ENCODE measurements at regions not wholly inside any gene's neighbourhood (a gene's known extent, or its start where the extent isn't known, plus 50 kb on each side); places are given as distances from the start of the nearest gene placed in this dataset.

- Histone ChIP-seq H3K9me3 (ENCODE audit: low read depth, low read length) (no peaks in the 10 kb centered on the region), H3K27ac (no peak overlapping the region), H3K36me3 (ENCODE audit: insufficient read depth, low read length) (no peaks in the 10 kb centered on the region), H3K9ac (ENCODE audit: insufficient read length) (no peak overlapping the region), H3K4me3 (no peak overlapping the region)
- no peak for TF ChIP-seq POLR2AphosphoS5 (IDR thresholded peaks at IDR 0.05; ENCODE audit: borderline replicate concordance, low read depth, low read length)
- no peak for TF ChIP-seq FOXP2 (optimal IDR thresholded peaks at IDR 0.05; ENCODE audit: control extremely low read depth, extremely low read length, insufficient read depth)
- TF ChIP-seq EZH2 (IDR thresholded peaks at IDR 0.05) = no peak
- no peak for DNase-seq (ENCODE audit: low read depth, low spot score)
Measured at GRCh38 chr4:27271555-27271954, 410.9 kb downstream of the STIM2 start.

- no peak overlapping the region for H3K9ac ChIP-seq (ENCODE audit: insufficient read length)
- no peak overlapping the region for H3K27ac ChIP-seq
- no peak for TF ChIP-seq EZH2 (IDR thresholded peaks at IDR 0.05)
- TF ChIP-seq FOXP2 (optimal IDR thresholded peaks at IDR 0.05; ENCODE audit: control extremely low read depth, extremely low read length, insufficient read depth) = no peak
- no peak for TF ChIP-seq POLR2AphosphoS5 (IDR thresholded peaks at IDR 0.05; ENCODE audit: borderline replicate concordance, low read depth, low read length)
- no peaks in the 10 kb centered on the region for H3K36me3 ChIP-seq (ENCODE audit: insufficient read depth, low read length)
- H3K9me3 ChIP-seq (ENCODE audit: low read depth, low read length) = no peaks in the 10 kb centered on the region
- no peak overlapping the region for H3K4me3 ChIP-seq
- no peak for DNase-seq (ENCODE audit: low read depth, low spot score)
Measured at GRCh38 chr4:27272217-27272616, 411.6 kb downstream of the STIM2 start.

GRCh38 chr4:27276307-27277073, 415.8 kb downstream of the STIM2 start:
- H3K4me3 ChIP-seq = no peak overlapping the region
- no peak overlapping the region for H3K27ac ChIP-seq
- TF ChIP-seq EZH2 (IDR thresholded peaks at IDR 0.05) (no peak), POLR2AphosphoS5 (IDR thresholded peaks at IDR 0.05; ENCODE audit: borderline replicate concordance, low read depth, low read length) (no peak), FOXP2 (optimal IDR thresholded peaks at IDR 0.05; ENCODE audit: control extremely low read depth, extremely low read length, insufficient read depth) (no peak)
- H3K36me3 ChIP-seq (ENCODE audit: insufficient read depth, low read length) = no peaks in the 10 kb centered on the region
- no peak overlapping the region for H3K9ac ChIP-seq (ENCODE audit: insufficient read length)
- H3K9me3 ChIP-seq (ENCODE audit: low read depth, low read length) = no peaks in the 10 kb centered on the region
- no peak for DNase-seq (ENCODE audit: low read depth, low spot score)

GRCh38 chr4:27278615-27279375, 418.2 kb downstream of the STIM2 start:
- Histone ChIP-seq H3K27ac (no peak overlapping the region), H3K36me3 (ENCODE audit: insufficient read depth, low read length) (no peaks in the 10 kb centered on the region), H3K9ac (ENCODE audit: insufficient read length) (no peak overlapping the region), H3K4me3 (no peak overlapping the region), H3K9me3 (ENCODE audit: low read depth, low read length) (no peaks in the 10 kb centered on the region)
- TF ChIP-seq FOXP2 (optimal IDR thresholded peaks at IDR 0.05; ENCODE audit: control extremely low read depth, extremely low read length, insufficient read depth) (no peak), EZH2 (IDR thresholded peaks at IDR 0.05) (no peak), POLR2AphosphoS5 (IDR thresholded peaks at IDR 0.05; ENCODE audit: borderline replicate concordance, low read depth, low read length) (no peak)
- no peak for DNase-seq (ENCODE audit: low read depth, low spot score)

- H3K27ac ChIP-seq = no peak overlapping the region
Measured at GRCh38 chr4:27288496-27288895, 427.9 kb downstream of the STIM2 start.

GRCh38 chr4:27289704-27290103, 429.1 kb downstream of the STIM2 start:
- DNase-seq (ENCODE audit: low read depth, low spot score) = no peak
- TF ChIP-seq POLR2AphosphoS5 (IDR thresholded peaks at IDR 0.05; ENCODE audit: borderline replicate concordance, low read depth, low read length) (no peak), EZH2 (IDR thresholded peaks at IDR 0.05) (no peak), FOXP2 (optimal IDR thresholded peaks at IDR 0.05; ENCODE audit: control extremely low read depth, extremely low read length, insufficient read depth) (no peak)
- Histone ChIP-seq H3K4me3 (no peak overlapping the region), H3K9ac (ENCODE audit: insufficient read length) (no peak overlapping the region), H3K36me3 (ENCODE audit: insufficient read depth, low read length) (no peaks in the 10 kb centered on the region), H3K27ac (no peak overlapping the region), H3K9me3 (ENCODE audit: low read depth, low read length) (no peaks in the 10 kb centered on the region)

More at GRCh38 chr4:27288496-27288895, 427.9 kb downstream of the STIM2 start:
- no peak overlapping the region for H3K9ac ChIP-seq (ENCODE audit: insufficient read length)
- DNase-seq (ENCODE audit: low read depth, low spot score) = no peak
- no peak overlapping the region for H3K4me3 ChIP-seq
- no peaks in the 10 kb centered on the region for H3K36me3 ChIP-seq (ENCODE audit: insufficient read depth, low read length)
- H3K9me3 ChIP-seq (ENCODE audit: low read depth, low read length) = no peaks in the 10 kb centered on the region
- TF ChIP-seq EZH2 (IDR thresholded peaks at IDR 0.05) (no peak), POLR2AphosphoS5 (IDR thresholded peaks at IDR 0.05; ENCODE audit: borderline replicate concordance, low read depth, low read length) (no peak), FOXP2 (optimal IDR thresholded peaks at IDR 0.05; ENCODE audit: control extremely low read depth, extremely low read length, insufficient read depth) (no peak)

- H3K27ac ChIP-seq = no peak overlapping the region
- H3K9me3 ChIP-seq (ENCODE audit: low read depth, low read length) = no peaks in the 10 kb centered on the region
- TF ChIP-seq FOXP2 (optimal IDR thresholded peaks at IDR 0.05; ENCODE audit: control extremely low read depth, extremely low read length, insufficient read depth) = no peak
- TF ChIP-seq EZH2 (IDR thresholded peaks at IDR 0.05) = no peak
- no peak for TF ChIP-seq POLR2AphosphoS5 (IDR thresholded peaks at IDR 0.05; ENCODE audit: borderline replicate concordance, low read depth, low read length)
- no peak for DNase-seq (ENCODE audit: low read depth, low spot score)
- H3K36me3 ChIP-seq (ENCODE audit: insufficient read depth, low read length) = no peaks in the 10 kb centered on the region
- H3K4me3 ChIP-seq = no peak overlapping the region
- no peak overlapping the region for H3K9ac ChIP-seq (ENCODE audit: insufficient read length)
Measured at GRCh38 chr4:27293831-27294230, 433.2 kb downstream of the STIM2 start.

GRCh38 chr4:27304751-27305150, 444.1 kb downstream of the STIM2 start:
- Histone ChIP-seq H3K4me3 (no peak overlapping the region), H3K27ac (no peak overlapping the region), H3K36me3 (ENCODE audit: insufficient read depth, low read length) (no peaks in the 10 kb centered on the region), H3K9me3 (ENCODE audit: low read depth, low read length) (no peaks in the 10 kb centered on the region), H3K9ac (ENCODE audit: insufficient read length) (no peak overlapping the region)
- DNase-seq (ENCODE audit: low read depth, low spot score) = no peak
- TF ChIP-seq EZH2 (IDR thresholded peaks at IDR 0.05) = no peak
